Suprapubic skin (tissue), 4 donors: ENCODE measurements at regions not wholly inside any gene's neighbourhood (a gene's known extent, or its start where the extent isn't known, plus 50 kb on each side); places are given as distances from the start of the nearest gene placed in this dataset.

Experiments used
- DNase-seq, 2 donors: peaks; one replicate each; pipeline ENCODE4 v3.0.0-alpha.2; 2019; ENCODE audit warnings: low spot score in 2 of 2
- H3K27ac ChIP-seq: fragments of 200-600 bp; sonication (generic); one replicate; pipeline ENCODE4 v1.5.1; 2019
- H3K27me3 ChIP-seq: fragments of 200-600 bp; sonication (generic); one replicate; pipeline ENCODE4 v1.5.1; 2019
- H3K36me3 ChIP-seq: fragments of 200-600 bp; sonication (generic); one replicate; pipeline ENCODE4 v1.5.1; 2019
- H3K4me1 ChIP-seq: fragments of 200-600 bp; sonication (generic); one replicate; pipeline ENCODE4 v1.5.1; 2019
- H3K4me3 ChIP-seq: fragments of 200-600 bp; sonication (generic); one replicate; pipeline ENCODE4 v1.5.1; 2019; ENCODE audit warnings: mild to moderate bottlenecking
- H3K9me3 ChIP-seq: fragments of 200-600 bp; sonication (generic); one replicate; pipeline ENCODE4 v1.5.1; 2019
- EP300 ChIP-seq: sonication (generic); formaldehyde crosslinking; IDR thresholded peaks from one replicate; pipeline ENCODE4 v1.6.1; 2017; ENCODE audit warnings: antibody characterized with exemption
- POLR2A ChIP-seq, 2 donors: fragments of 450-650 bp; IDR thresholded peaks; one replicate each; pipeline ENCODE4 v1.6.1; 2017; ENCODE audit warnings: antibody characterized with exemption in 2 of 2, mild to moderate bottlenecking in 2 of 2, moderate library complexity in 2 of 2
- POLR2AphosphoS5 ChIP-seq, 3 donors: sonication (generic); formaldehyde crosslinking; IDR thresholded peaks; one replicate each; pipeline ENCODE4 v1.6.1; 2017; ENCODE audit warnings: antibody characterized with exemption in 3 of 3
- WGBS: methylation state at CpG from one replicate; pipeline ENCODE4 v1.1.5; 2018; 5-methylcytosine and 5-hydroxymethylcytosine counted together
- TF ChIP-seq, protein P1 (sequence below), 2 donors: fragments of 200-600 bp in 1 of 2; fragments of 450-650 bp in 1 of 2; sonication (generic) in 1 of 2; IDR thresholded peaks; one replicate each; pipeline ENCODE4 v1.5.1; 2016 to 2019; ENCODE audit warnings: antibody characterized with exemption in 2 of 2, mild to moderate bottlenecking in 1 of 2, moderate library complexity in 1 of 2

DNA sequence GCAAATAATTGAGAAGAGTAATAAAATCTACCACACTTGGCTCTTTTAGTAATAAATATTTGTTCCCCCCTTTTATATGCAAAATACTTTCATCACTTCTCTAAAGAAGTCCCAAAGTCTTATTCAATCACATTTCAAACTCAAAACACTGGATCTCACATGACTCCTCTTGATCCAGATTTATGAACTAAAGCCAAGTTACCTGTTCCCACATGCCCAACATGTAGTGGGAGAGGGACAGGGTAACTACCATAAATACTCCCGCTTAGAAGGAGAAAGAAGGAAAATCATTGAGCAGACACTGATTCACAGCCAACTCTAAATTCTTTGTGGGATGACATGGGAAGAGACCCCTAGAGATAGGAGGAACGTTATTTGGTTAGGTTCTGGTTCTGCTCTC, 64.9 kb upstream of the PMFBP1 start:
- no peak for DNase-seq
- Histone ChIP-seq H3K9me3 (no peaks in the 10 kb centered on the region), H3K4me3 (no peak overlapping the region), H3K4me1 (no peaks in the 10 kb centered on the region), H3K36me3 (no peaks in the 10 kb centered on the region), H3K27me3 (no peaks in the 10 kb centered on the region), H3K27ac (no peak overlapping the region)
- 41% methylated on average over 2 of the region's 2 CpGs for WGBS
- TF ChIP-seq EP300 (no peak), POLR2AphosphoS5 (IDR thresholded peaks at IDR 0.05) (no peak), POLR2A (IDR thresholded peaks at IDR 0.05) (no peak)
- TF ChIP-seq, protein P1, sequence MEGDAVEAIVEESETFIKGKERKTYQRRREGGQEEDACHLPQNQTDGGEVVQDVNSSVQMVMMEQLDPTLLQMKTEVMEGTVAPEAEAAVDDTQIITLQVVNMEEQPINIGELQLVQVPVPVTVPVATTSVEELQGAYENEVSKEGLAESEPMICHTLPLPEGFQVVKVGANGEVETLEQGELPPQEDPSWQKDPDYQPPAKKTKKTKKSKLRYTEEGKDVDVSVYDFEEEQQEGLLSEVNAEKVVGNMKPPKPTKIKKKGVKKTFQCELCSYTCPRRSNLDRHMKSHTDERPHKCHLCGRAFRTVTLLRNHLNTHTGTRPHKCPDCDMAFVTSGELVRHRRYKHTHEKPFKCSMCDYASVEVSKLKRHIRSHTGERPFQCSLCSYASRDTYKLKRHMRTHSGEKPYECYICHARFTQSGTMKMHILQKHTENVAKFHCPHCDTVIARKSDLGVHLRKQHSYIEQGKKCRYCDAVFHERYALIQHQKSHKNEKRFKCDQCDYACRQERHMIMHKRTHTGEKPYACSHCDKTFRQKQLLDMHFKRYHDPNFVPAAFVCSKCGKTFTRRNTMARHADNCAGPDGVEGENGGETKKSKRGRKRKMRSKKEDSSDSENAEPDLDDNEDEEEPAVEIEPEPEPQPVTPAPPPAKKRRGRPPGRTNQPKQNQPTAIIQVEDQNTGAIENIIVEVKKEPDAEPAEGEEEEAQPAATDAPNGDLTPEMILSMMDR (IDR thresholded peaks at IDR 0.05), result no peak

DNA sequence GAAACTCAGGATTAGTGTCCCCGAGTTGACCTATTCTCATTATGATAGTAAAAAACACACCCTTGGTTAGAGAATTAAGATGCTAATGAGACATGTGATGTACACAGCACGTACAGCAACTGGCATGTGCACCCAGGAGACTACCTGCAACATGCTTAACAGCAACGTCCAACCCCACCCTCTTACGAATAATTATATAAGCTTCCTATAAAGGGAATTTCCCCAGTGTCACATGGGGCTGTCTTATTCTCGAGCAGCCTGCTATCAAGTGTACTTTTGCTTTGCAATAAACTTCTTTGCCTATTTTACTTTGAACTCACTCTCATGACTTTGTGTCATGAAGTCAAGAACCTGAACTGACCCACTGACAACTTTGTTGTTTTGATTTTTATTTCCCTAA, 62.4 kb upstream of the PMFBP1 start:
- Histone ChIP-seq H3K36me3 (no peaks in the 10 kb centered on the region), H3K9me3 (no peaks in the 10 kb centered on the region), H3K4me1 (no peaks in the 10 kb centered on the region), H3K27me3 (no peaks in the 10 kb centered on the region), H3K27ac (no peak overlapping the region), H3K4me3 (no peak overlapping the region)
- TF ChIP-seq POLR2A (IDR thresholded peaks at IDR 0.05), result no peak
- TF ChIP-seq POLR2AphosphoS5 (IDR thresholded peaks at IDR 0.05), result no peak
- TF ChIP-seq, protein P1 (IDR thresholded peaks at IDR 0.05), result no peak
- no peak for TF ChIP-seq EP300
- 58% methylated on average over 5 of the region's 5 CpGs for WGBS
- DNase-seq, result no peak

DNA sequence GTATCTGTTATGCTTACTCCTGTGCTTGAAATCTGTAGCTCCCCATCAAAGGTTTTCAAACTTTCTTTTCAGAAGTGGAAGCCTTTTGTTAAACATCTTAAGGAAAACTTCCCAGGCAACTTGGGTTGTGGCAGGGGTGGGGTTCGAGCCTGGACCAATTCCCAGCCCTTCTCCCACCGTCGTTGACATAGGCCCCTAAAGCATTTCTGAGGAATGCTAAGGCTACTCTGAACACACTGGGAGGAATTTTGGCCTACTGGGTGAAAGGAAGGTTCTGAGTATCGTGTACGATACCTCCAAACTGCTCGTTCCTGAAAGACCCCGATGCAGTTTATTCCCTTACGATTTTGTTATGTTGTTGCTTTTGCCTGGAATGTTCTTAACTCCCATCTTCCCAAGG, 56.1 kb upstream of the PMFBP1 start:
- H3K27ac ChIP-seq, result no peak overlapping the region
- H3K27me3 ChIP-seq, result no peaks in the 10 kb centered on the region
- no peaks in the 10 kb centered on the region for H3K4me1 ChIP-seq
- no peaks in the 10 kb centered on the region for H3K9me3 ChIP-seq
- 78% methylated on average over 8 of the region's 8 CpGs for WGBS
- H3K4me3 ChIP-seq, result no peak overlapping the region
- no peak for DNase-seq
- no peaks in the 10 kb centered on the region for H3K36me3 ChIP-seq
- TF ChIP-seq EP300 (no peak), POLR2AphosphoS5 (IDR thresholded peaks at IDR 0.05) (no peak), POLR2A (IDR thresholded peaks at IDR 0.05) (no peak)
- TF ChIP-seq, protein P1 (IDR thresholded peaks at IDR 0.05), result no peak

DNA sequence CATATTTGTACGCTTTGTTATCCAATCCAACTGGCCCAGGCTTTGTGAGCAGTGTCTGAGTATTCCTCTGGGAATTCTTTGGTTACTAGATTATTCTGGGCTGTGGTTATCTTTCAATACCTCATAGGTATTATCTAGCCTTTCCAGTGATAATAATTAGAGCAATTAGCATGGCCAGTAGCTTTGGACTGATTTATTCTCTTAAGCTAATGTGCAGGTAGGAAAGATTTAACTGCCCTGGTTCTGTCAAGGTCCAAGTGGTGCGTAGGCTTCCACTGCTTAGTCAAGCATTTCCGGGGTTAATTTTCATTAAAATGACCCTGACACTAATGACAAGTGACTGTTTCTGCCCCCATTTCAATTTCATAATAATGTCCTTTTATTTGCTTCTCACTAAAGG, 54.2 kb upstream of the PMFBP1 start:
- TF ChIP-seq POLR2AphosphoS5 (IDR thresholded peaks at IDR 0.05), result no peak
- TF ChIP-seq POLR2A (IDR thresholded peaks at IDR 0.05), result no peak
- TF ChIP-seq EP300, result no peak
- TF ChIP-seq, protein P1 (IDR thresholded peaks at IDR 0.05), result no peak
- no peak overlapping the region for H3K27ac ChIP-seq
- no peak for DNase-seq
- no peaks in the 10 kb centered on the region for H3K4me1 ChIP-seq
- H3K9me3 ChIP-seq, result no peaks in the 10 kb centered on the region
- 94% methylated on average over 2 of the region's 3 CpGs for WGBS
- H3K27me3 ChIP-seq, result no peaks in the 10 kb centered on the region
- H3K36me3 ChIP-seq, result no peaks in the 10 kb centered on the region
- no peak overlapping the region for H3K4me3 ChIP-seq

DNA sequence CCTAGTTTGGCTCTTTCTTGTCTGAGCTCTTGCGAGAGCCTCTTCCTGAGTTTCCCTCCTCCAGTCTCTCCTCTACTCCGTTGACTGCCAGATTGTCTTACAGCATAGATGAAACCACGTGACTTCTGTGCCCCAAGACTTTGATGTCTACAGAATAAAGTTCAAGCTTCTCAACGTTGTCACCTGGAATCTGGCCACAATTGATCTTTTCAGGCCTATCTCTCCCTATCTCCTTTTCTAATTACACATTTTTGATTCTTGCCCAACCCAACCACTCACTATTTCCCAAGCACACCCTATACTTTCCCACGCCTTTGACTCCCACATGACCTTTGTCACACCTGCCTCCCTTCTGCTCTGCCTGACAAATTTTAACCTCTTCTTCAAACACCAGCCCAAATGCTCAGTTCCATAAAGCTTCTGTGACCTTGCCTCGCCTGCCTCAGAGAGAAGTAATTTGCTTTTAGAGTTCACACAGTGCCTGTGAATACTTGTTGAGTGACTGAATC, 52.4 kb upstream of the PMFBP1 start:
- Histone ChIP-seq H3K27ac (no peak overlapping the region), H3K4me3 (no peak overlapping the region), H3K27me3 (no peaks in the 10 kb centered on the region), H3K9me3 (no peaks in the 10 kb centered on the region), H3K4me1 (no peaks in the 10 kb centered on the region), H3K36me3 (no peaks in the 10 kb centered on the region)
- TF ChIP-seq POLR2A (IDR thresholded peaks at IDR 0.05), result no peak
- TF ChIP-seq EP300, result no peak
- TF ChIP-seq, protein P1 (IDR thresholded peaks at IDR 0.05), result no peak
- TF ChIP-seq POLR2AphosphoS5 (IDR thresholded peaks at IDR 0.05), result no peak
- DNase-seq, result no peak
- WGBS, result 60% methylated on average over 6 of the region's 6 CpGs
